SU-DHL-6 (cell line): ENCODE measurements at regions not wholly inside any gene's neighbourhood (a gene's known extent, or its start where the extent isn't known, plus 50 kb on each side); places are given as distances from the start of the nearest gene placed in this dataset.

Experiments used
- H2AFZ ChIP-seq: fragments of 200-600 bp; sonication (generic); 2 replicates; pipeline ENCODE4 v1.6.1; 2014; ENCODE audit warnings: low read depth, mild to moderate bottlenecking, moderate library complexity, mixed read lengths, antibody characterized with exemption, low read length; ENCODE audit not compliant: severe bottlenecking
- H3F3A ChIP-seq: fragments of 200-600 bp; shearing (Covaris generic); 2 replicates; pipeline ENCODE4 v1.6.0; 2016; ENCODE audit warnings: antibody characterized with exemption, mild to moderate bottlenecking; ENCODE audit not compliant: insufficient read depth
- H3K27ac ChIP-seq: fragments of 200-600 bp; sonication (generic); 2 replicates; pipeline ENCODE4 v1.5.1; 2016; ENCODE audit warnings: low read depth, mild to moderate bottlenecking, low read length, moderate library complexity, mixed read lengths
- H3K27me3 ChIP-seq: fragments of 200-600 bp; sonication (generic), shearing (Covaris generic); 2 replicates; pipeline ENCODE4 v1.6.0; 2014; ENCODE audit warnings: mild to moderate bottlenecking, low read length
- H3K36me3 ChIP-seq: fragments of 200-600 bp; sonication (generic); 2 replicates; pipeline ENCODE4 v1.6.1; 2014; ENCODE audit warnings: mild to moderate bottlenecking, low read length, mixed read lengths
- H3K4me2 ChIP-seq: fragments of 300-600, 200-600 bp; shearing (Covaris generic), sonication (generic); 2 replicates; pipeline ENCODE4 v1.6.0; 2014; ENCODE audit warnings: low read length, low read depth, mild to moderate bottlenecking; ENCODE audit not compliant: poor library complexity, severe bottlenecking
- H3K4me3 ChIP-seq: fragments of 200-600 bp; sonication (generic); 2 replicates; pipeline ENCODE4 v1.5.1; 2014; ENCODE audit warnings: antibody characterized with exemption, low read length, mild to moderate bottlenecking, mixed read lengths; ENCODE audit not compliant: insufficient read depth, poor library complexity, severe bottlenecking
- H3K79me2 ChIP-seq: fragments of 200-600 bp; sonication (generic); 2 replicates; pipeline ENCODE4 v1.6.1; 2014; ENCODE audit warnings: mild to moderate bottlenecking, low read length, moderate library complexity; ENCODE audit not compliant: insufficient read depth
- H3K9ac ChIP-seq: fragments of 200-600 bp; sonication (generic); 2 replicates; pipeline ENCODE4 v1.7.0; 2014; ENCODE audit warnings: mild to moderate bottlenecking, low read length
- H3K9me2 ChIP-seq: fragments of 200-600 bp; sonication (generic); replicated peaks from 2 replicates; pipeline ENCODE4 v1.6.1; 2014; ENCODE audit warnings: low read length; ENCODE audit not compliant: insufficient read depth
- H3K9me3 ChIP-seq: fragments of 200-600 bp; sonication (generic); 2 replicates; pipeline ENCODE4 v1.6.1; 2014; ENCODE audit warnings: low read length, mixed read lengths; ENCODE audit not compliant: insufficient read depth
- H4K20me1 ChIP-seq: fragments of 200-600 bp; sonication (generic); 2 replicates; pipeline ENCODE4 v1.6.1; 2014; ENCODE audit warnings: low read depth, mild to moderate bottlenecking, antibody characterized with exemption, low read length, moderate library complexity, mixed read lengths
- CTCF ChIP-seq: fragments of 200-600 bp; sonication (generic); IDR thresholded peaks from one replicate; pipeline ENCODE4 v1.5.1; 2017; ENCODE audit warnings: antibody characterized with exemption, mild to moderate bottlenecking, low read length, moderate library complexity; ENCODE audit not compliant: insufficient read depth, poor library complexity, severe bottlenecking
- EZH2phosphoT487 ChIP-seq: fragments of 200-600 bp; sonication (generic), shearing (Covaris generic); conservative IDR thresholded peaks from 2 replicates; pipeline ENCODE4 v1.6.1; 2018; ENCODE audit warnings: mild to moderate bottlenecking, antibody characterized with exemption, low read length, moderate library complexity, mixed read lengths

- no peak overlapping the region for H2AFZ ChIP-seq
- H3K79me2 ChIP-seq: no peaks in the 10 kb centered on the region
- no peaks in the 10 kb centered on the region; the same call in 1 of the 2 replicates for H3K27me3 ChIP-seq
- no peaks in the 10 kb centered on the region for H3K36me3 ChIP-seq
- H3F3A ChIP-seq: no peaks in the 10 kb centered on the region
- H3K27ac ChIP-seq: no peak overlapping the region
- H3K9me2 ChIP-seq: no peaks in the 10 kb centered on the region
- H3K4me2 ChIP-seq: no peak overlapping the region
- H3K9me3 ChIP-seq: no peaks in the 10 kb centered on the region
- no peak overlapping the region for H3K4me3 ChIP-seq
- TF ChIP-seq EZH2phosphoT487: no peak
- TF ChIP-seq CTCF: no peak
- no peak overlapping the region for H3K9ac ChIP-seq
- H4K20me1 ChIP-seq: no peaks in the 10 kb centered on the region
These were observed 86.0 kb downstream of the FOXD2 start for GRCh38 chr1:47523835-47524215.

DNA sequence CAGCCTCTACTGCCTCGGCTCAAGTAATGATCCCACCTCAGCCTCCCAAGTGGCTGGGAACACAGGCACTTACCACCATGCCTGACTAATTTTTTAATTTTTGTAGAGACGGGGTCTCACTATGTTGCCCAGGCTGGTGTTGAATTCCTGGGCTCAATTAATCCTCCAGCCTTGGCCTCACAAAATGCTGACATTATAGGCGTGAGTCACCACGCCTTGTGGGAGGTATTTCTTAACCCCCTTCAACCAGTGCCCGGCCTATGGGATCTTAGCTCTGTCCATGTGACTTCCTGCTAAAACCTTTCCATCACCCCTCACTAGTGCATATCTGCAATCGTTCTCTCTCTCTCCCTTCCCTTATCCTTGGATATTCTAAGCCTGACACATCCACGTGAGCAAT is 86.4 kb downstream of the FOXD2 start:
- H3K4me2 ChIP-seq: no peak overlapping the region
- H3K36me3 ChIP-seq: no peaks in the 10 kb centered on the region

DNA sequence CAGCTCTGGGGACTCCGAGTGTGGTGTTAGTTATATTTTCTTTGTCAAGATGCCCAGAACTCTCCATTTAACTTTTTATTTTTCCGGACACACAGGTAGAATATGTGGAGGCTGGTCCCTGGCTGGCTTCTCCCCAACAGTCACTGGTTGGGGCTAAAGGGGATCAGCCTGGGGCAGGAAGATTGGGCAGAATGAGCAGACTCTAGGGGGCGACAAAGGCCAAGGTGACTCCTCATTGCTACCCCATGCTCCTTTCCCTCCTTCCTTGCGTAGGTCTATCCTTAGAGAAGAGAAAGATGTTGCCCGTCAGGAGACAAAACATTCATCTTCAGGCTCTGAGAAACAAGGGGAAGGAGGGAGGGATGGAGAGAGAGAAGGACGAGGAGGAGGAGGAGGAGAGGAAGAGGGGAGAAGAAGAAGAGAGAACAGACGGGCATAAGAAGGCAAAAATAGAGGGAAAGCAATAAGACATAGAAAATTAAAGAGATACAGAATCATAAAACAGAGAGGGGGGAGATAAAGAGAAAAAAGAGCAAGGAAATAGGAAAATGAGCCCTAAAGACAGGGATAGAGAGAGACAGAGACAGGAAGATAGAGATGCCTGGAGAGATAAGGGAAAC is 89.9 kb downstream of the FOXD2 start:
- Histone ChIP-seq H3K79me2 (no peaks in the 10 kb centered on the region), H3F3A (no peaks in the 10 kb centered on the region), H3K4me2 (no peak overlapping the region), H3K27ac (no peak overlapping the region), H2AFZ (no peak overlapping the region), H3K36me3 (no peaks in the 10 kb centered on the region), H3K27me3 (no peaks in the 10 kb centered on the region; the same call in 1 of the 2 replicates), H4K20me1 (no peaks in the 10 kb centered on the region), H3K9me3 (no peaks in the 10 kb centered on the region), H3K4me3 (no peak overlapping the region), H3K9me2 (no peaks in the 10 kb centered on the region), H3K9ac (no peak overlapping the region)
- TF ChIP-seq EZH2phosphoT487 (no peak), CTCF (peak; percentile 51)

More for the DNA sequence above, 86.4 kb downstream of the FOXD2 start:
- Histone ChIP-seq H2AFZ (no peak overlapping the region), H3K9me3 (no peaks in the 10 kb centered on the region), H3K9ac (no peak overlapping the region), H3K79me2 (no peaks in the 10 kb centered on the region), H3F3A (no peaks in the 10 kb centered on the region), H3K27me3 (no peaks in the 10 kb centered on the region; the same call in 1 of the 2 replicates), H3K27ac (no peak overlapping the region), H3K9me2 (no peaks in the 10 kb centered on the region), H4K20me1 (no peaks in the 10 kb centered on the region), H3K4me3 (no peak overlapping the region)
- TF ChIP-seq CTCF (no peak), EZH2phosphoT487 (no peak)
